GM23248 (cell line): ENCODE measurements at regions not wholly inside any gene's neighbourhood (a gene's known extent, or its start where the extent isn't known, plus 50 kb on each side); places are given as distances from the start of the nearest gene placed in this dataset.

Experiments
- EZH2 ChIP-seq: fragments of 200-600 bp; sonication (generic); IDR thresholded peaks from 2 replicates; pipeline ENCODE4 v1.6.1; 2018; ENCODE audit warnings: antibody characterized with exemption, mild to moderate bottlenecking; ENCODE audit not compliant: insufficient read depth, poor library complexity, severe bottlenecking
- EZH2phosphoT487 ChIP-seq: fragments of 200-600 bp; sonication (generic); IDR thresholded peaks from 2 replicates; pipeline ENCODE4 v1.6.1; 2018; ENCODE audit warnings: antibody characterized with exemption, moderate library complexity, mild to moderate bottlenecking, low read depth; ENCODE audit not compliant: insufficient read depth

DNA sequence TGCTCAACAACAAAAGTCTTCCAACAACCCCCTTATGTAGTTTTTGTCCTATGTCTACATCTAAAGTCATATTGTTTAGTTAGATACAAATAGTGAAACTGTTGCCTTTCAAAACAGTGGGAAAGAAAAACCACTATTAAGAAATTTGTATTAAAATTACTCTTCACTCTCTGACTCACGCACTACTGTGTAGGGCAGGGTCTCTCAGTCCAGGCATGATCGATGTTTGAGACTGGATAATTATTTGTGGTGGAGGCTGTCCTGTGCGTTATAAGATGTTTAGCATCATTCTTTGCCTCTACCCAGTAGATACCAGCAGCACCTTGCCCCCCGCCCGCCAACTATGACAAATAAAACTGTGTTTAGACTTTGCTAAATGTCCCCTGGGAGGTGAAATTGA is 369.4 kb upstream of the ZEB2 start:
- TF ChIP-seq EZH2 = no peak
- TF ChIP-seq EZH2phosphoT487 = no peak
